Karpas-422 (cell line): ENCODE measurements at regions not wholly inside any gene's neighbourhood (a gene's known extent, or its start where the extent isn't known, plus 50 kb on each side); places are given as distances from the start of the nearest gene placed in this dataset.

ENCODE experiments used
- DNase-seq: peaks from one replicate; pipeline ENCODE4 v3.0.0-alpha.2; 2015
- H2AFZ ChIP-seq: fragments of 200-600 bp; sonication (generic); 2 replicates; pipeline ENCODE4 v1.6.1; 2014; ENCODE audit warnings: antibody characterized with exemption, low read length, mixed read lengths
- H3K27ac ChIP-seq: fragments of 200-600 bp; sonication (generic); 2 replicates; pipeline ENCODE4 v1.5.1; 2014; ENCODE audit warnings: mild to moderate bottlenecking, low read length, moderate library complexity
- H3K27me3 ChIP-seq: fragments of 200-600 bp; sonication (generic); 2 replicates; pipeline ENCODE4 v1.6.1; 2014; ENCODE audit warnings: low read length, mixed read lengths
- H3K36me3 ChIP-seq: fragments of 200-600 bp; sonication (generic); 2 replicates; pipeline ENCODE4 v1.6.1; 2014; ENCODE audit warnings: low read length, mixed read lengths; ENCODE audit not compliant: insufficient read depth
- H3K4me1 ChIP-seq: fragments of 200-600 bp; sonication (generic); 2 replicates; pipeline ENCODE4 v1.6.1; 2014; ENCODE audit warnings: mild to moderate bottlenecking, low read length, mixed read lengths
- H3K4me2 ChIP-seq: fragments of 200-600 bp; sonication (generic); 2 replicates; pipeline ENCODE4 v1.6.1; 2014; ENCODE audit warnings: low read length, low read depth, mild to moderate bottlenecking; ENCODE audit not compliant: poor library complexity, severe bottlenecking
- H3K4me3 ChIP-seq: fragments of 200-600 bp; sonication (generic); 2 replicates; pipeline ENCODE4 v1.5.1; 2014; ENCODE audit warnings: mild to moderate bottlenecking, antibody characterized with exemption, low read length, mixed read lengths
- H3K79me2 ChIP-seq: fragments of 200-600 bp; sonication (generic); 2 replicates; pipeline ENCODE4 v1.6.1; 2014; ENCODE audit warnings: mild to moderate bottlenecking, low read length, mixed read lengths
- H3K9ac ChIP-seq: fragments of 200-600 bp; sonication (generic); 2 replicates; pipeline ENCODE4 v1.6.0; 2014; ENCODE audit warnings: low read length
- H3K9me2 ChIP-seq: fragments of 200-600 bp; sonication (generic), shearing (Covaris generic); replicated peaks from 2 replicates; pipeline ENCODE4 v1.6.0; 2014; ENCODE audit warnings: mild to moderate bottlenecking, low read length, moderate library complexity; ENCODE audit not compliant: insufficient read depth
- H3K9me3 ChIP-seq: fragments of 300-700, 200-600 bp; sonication (generic); 2 replicates; pipeline ENCODE4 v1.6.1; 2014; ENCODE audit warnings: low read length, mixed read lengths
- H4K20me1 ChIP-seq: fragments of 200-600 bp; sonication (generic); 2 replicates; pipeline ENCODE4 v1.6.1; 2014; ENCODE audit warnings: mild to moderate bottlenecking, antibody characterized with exemption, low read length, low read depth; ENCODE audit not compliant: insufficient read depth

- Histone ChIP-seq H3K9ac (no peak overlapping the region), H3K27me3 (no peaks in the 10 kb centered on the region), H4K20me1 (no peaks in the 10 kb centered on the region), H3K79me2 (no peaks in the 10 kb centered on the region), H3K4me1 (no peaks in the 10 kb centered on the region), H3K9me3 (no peaks in the 10 kb centered on the region), H2AFZ (no peak overlapping the region), H3K4me3 (no peak overlapping the region), H3K27ac (no peak overlapping the region), H3K36me3 (no peaks in the 10 kb centered on the region), H3K9me2 (no peaks in the 10 kb centered on the region), H3K4me2 (no peak overlapping the region)
- DNase-seq = no peak
These were observed 229.7 kb downstream of the FOXA2 start for GRCh38 chr20:22354647-22355046.

DNA sequence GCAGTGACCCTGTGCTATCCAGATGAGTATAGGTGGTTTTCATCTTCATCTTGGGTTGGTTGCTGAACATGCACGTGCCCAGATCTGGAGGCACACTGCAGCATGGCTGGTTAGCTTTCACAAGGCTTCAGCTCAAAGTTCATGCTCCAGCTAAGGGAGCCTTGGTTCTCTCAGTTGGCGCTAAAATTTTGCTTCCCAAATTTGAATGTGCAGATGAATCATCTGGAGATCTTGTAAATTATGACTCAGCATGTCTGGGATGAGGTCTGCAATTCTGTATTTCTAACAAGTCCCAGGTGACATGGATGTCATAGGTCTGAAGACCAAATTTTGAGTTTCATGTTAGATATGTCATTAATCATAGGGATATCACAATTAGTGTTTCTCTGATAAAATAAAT lies 230.8 kb downstream of the FOXA2 start:
- Histone ChIP-seq H3K9me3 (no peaks in the 10 kb centered on the region), H3K9ac (no peak overlapping the region), H2AFZ (no peak overlapping the region), H4K20me1 (no peaks in the 10 kb centered on the region), H3K27ac (no peak overlapping the region), H3K79me2 (no peaks in the 10 kb centered on the region), H3K4me2 (no peak overlapping the region), H3K4me3 (no peak overlapping the region), H3K36me3 (no peaks in the 10 kb centered on the region), H3K9me2 (no peaks in the 10 kb centered on the region), H3K4me1 (no peaks in the 10 kb centered on the region), H3K27me3 (no peaks in the 10 kb centered on the region)
- no peak for DNase-seq

- Histone ChIP-seq H3K9ac (no peak overlapping the region), H3K4me3 (no peak overlapping the region), H3K27ac (no peak overlapping the region), H3K4me1 (no peaks in the 10 kb centered on the region), H3K27me3 (no peaks in the 10 kb centered on the region), H3K79me2 (no peaks in the 10 kb centered on the region), H3K4me2 (no peak overlapping the region), H4K20me1 (no peaks in the 10 kb centered on the region), H3K9me3 (no peaks in the 10 kb centered on the region), H3K9me2 (no peaks in the 10 kb centered on the region), H2AFZ (no peak overlapping the region), H3K36me3 (no peaks in the 10 kb centered on the region)
- no peak for DNase-seq
These were observed 232.4 kb downstream of the FOXA2 start for GRCh38 chr20:22352019-22352418.

GRCh38 chr20:22350624-22351023 lies 233.7 kb downstream of the FOXA2 start:
- Histone ChIP-seq H3K4me2 (no peak overlapping the region), H3K79me2 (no peaks in the 10 kb centered on the region), H3K9ac (no peak overlapping the region), H3K27me3 (no peaks in the 10 kb centered on the region), H3K27ac (no peak overlapping the region), H3K9me3 (no peaks in the 10 kb centered on the region), H3K9me2 (no peaks in the 10 kb centered on the region), H3K36me3 (no peaks in the 10 kb centered on the region), H2AFZ (no peak overlapping the region), H4K20me1 (no peaks in the 10 kb centered on the region), H3K4me1 (no peaks in the 10 kb centered on the region), H3K4me3 (no peak overlapping the region)
- DNase-seq = no peak

DNA sequence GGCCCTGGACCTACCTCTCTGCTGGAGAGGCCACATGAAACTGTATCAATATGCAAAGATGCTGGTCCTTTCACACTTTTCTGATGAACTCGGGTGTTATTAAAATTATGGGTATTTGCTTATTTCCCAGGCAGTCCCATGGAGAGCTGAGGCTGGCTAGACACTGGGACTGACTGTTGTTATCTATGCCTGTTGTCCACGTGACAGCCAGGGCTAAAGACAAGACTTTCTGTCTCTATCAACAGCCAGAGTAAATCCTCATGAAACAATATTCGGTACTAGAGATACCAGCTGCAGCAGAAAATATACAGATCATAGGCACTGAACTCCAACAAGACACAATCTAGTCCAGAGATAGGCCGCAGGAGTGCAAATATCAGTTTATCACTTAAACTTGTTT lies 236.4 kb downstream of the FOXA2 start:
- Histone ChIP-seq H3K4me1 (no peaks in the 10 kb centered on the region), H3K4me3 (no peak overlapping the region), H4K20me1 (no peaks in the 10 kb centered on the region), H3K27ac (no peak overlapping the region), H3K9me3 (no peaks in the 10 kb centered on the region), H2AFZ (no peak overlapping the region), H3K79me2 (no peaks in the 10 kb centered on the region), H3K9ac (no peak overlapping the region), H3K27me3 (no peaks in the 10 kb centered on the region), H3K36me3 (no peaks in the 10 kb centered on the region), H3K9me2 (no peaks in the 10 kb centered on the region), H3K4me2 (no peak overlapping the region)
- DNase-seq = no peak

GRCh38 chr20:22346716-22347115 lies 237.7 kb downstream of the FOXA2 start:
- Histone ChIP-seq H3K27me3 (no peaks in the 10 kb centered on the region), H3K4me3 (no peak overlapping the region), H3K9ac (no peak overlapping the region), H2AFZ (no peak overlapping the region), H3K9me3 (no peaks in the 10 kb centered on the region), H3K9me2 (no peaks in the 10 kb centered on the region), H3K79me2 (no peaks in the 10 kb centered on the region), H3K36me3 (no peaks in the 10 kb centered on the region), H3K4me2 (no peak overlapping the region), H4K20me1 (no peaks in the 10 kb centered on the region), H3K4me1 (no peaks in the 10 kb centered on the region), H3K27ac (no peak overlapping the region)
- DNase-seq = no peak

DNA sequence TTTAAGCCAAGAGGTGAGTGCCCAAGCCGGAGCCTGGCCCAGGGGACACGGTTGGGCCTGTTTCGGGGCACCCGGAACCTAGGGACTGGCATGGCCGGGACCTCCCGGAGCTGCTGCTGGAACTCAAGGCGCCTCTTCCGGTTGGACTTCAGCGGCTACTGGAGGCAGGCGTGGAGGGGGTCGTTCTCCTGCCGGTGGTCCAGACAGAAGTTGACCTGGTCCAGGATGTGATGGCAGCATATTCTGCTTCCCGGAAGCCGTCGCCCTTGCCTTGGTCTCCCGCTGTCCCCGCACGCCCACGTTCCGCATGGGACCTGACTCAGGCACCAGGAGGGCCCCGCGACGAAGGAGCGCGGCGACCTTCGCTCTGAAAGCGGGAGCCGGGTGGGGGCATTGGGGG lies 240.8 kb downstream of the FOXA2 start:
- H3K4me3 ChIP-seq = no peak overlapping the region
- H3K4me2 ChIP-seq = no peak overlapping the region
- no peaks in the 10 kb centered on the region for H3K27me3 ChIP-seq
- no peaks in the 10 kb centered on the region for H3K36me3 ChIP-seq
- no peaks in the 10 kb centered on the region for H3K79me2 ChIP-seq
- no peak for DNase-seq
- no peaks in the 10 kb centered on the region for H3K9me3 ChIP-seq
- H3K9ac ChIP-seq = no peak overlapping the region
- H3K9me2 ChIP-seq = no peaks in the 10 kb centered on the region
- H4K20me1 ChIP-seq = no peaks in the 10 kb centered on the region
- H3K27ac ChIP-seq = no peak overlapping the region
- H3K4me1 ChIP-seq = no peaks in the 10 kb centered on the region
- H2AFZ ChIP-seq = no peak overlapping the region

GRCh38 chr20:22342410-22342809 lies 242.0 kb downstream of the FOXA2 start:
- no peak overlapping the region for H3K4me2 ChIP-seq
- H3K4me3 ChIP-seq = no peak overlapping the region
- no peaks in the 10 kb centered on the region for H3K36me3 ChIP-seq
- H3K9me2 ChIP-seq = no peaks in the 10 kb centered on the region
- no peaks in the 10 kb centered on the region for H3K4me1 ChIP-seq
- H4K20me1 ChIP-seq = no peaks in the 10 kb centered on the region
- H3K9ac ChIP-seq = no peak overlapping the region
- no peak overlapping the region for H2AFZ ChIP-seq
- no peak for DNase-seq
- no peaks in the 10 kb centered on the region for H3K27me3 ChIP-seq
- no peak overlapping the region for H3K27ac ChIP-seq
- H3K79me2 ChIP-seq = no peaks in the 10 kb centered on the region
- H3K9me3 ChIP-seq = no peaks in the 10 kb centered on the region

- Histone ChIP-seq H3K9ac (no peak overlapping the region), H3K9me2 (no peaks in the 10 kb centered on the region), H3K4me2 (no peak overlapping the region), H3K79me2 (no peaks in the 10 kb centered on the region), H2AFZ (no peak overlapping the region), H3K27me3 (no peaks in the 10 kb centered on the region), H3K27ac (no peak overlapping the region), H3K4me1 (no peaks in the 10 kb centered on the region), H3K4me3 (no peak overlapping the region), H4K20me1 (no peaks in the 10 kb centered on the region), H3K9me3 (no peaks in the 10 kb centered on the region), H3K36me3 (no peaks in the 10 kb centered on the region)
- no peak for DNase-seq
These were observed 242.9 kb downstream of the FOXA2 start for GRCh38 chr20:22341508-22341907.
